HFFc6 (cell line): ENCODE measurements at regions not wholly inside any gene's neighbourhood (a gene's known extent, or its start where the extent isn't known, plus 50 kb on each side); places are given as distances from the start of the nearest gene placed in this dataset.
A peak's percentile ranks its signal among the peaks of the same experiment; 100 is the strongest.

ENCODE experiments used
- DNase-seq: peaks from one replicate; pipeline ENCODE4 v3.0.0-alpha.2; 2018
- H3K27ac Mint-ChIP-seq: 2 replicates; pipeline ENCODE4 v1.8.0; 2020; ENCODE audit warnings: mild to moderate bottlenecking, mixed read lengths
- H3K27me3 Mint-ChIP-seq: 2 replicates; pipeline ENCODE4 v1.8.0; 2021; ENCODE audit warnings: mild to moderate bottlenecking, moderate library complexity, mixed read lengths; ENCODE audit not compliant: insufficient read depth
- H3K36me3 Mint-ChIP-seq: 2 replicates; pipeline ENCODE4 v1.8.0; 2021; ENCODE audit warnings: low read depth, mixed read lengths
- H3K4me1 Mint-ChIP-seq: 2 replicates; pipeline ENCODE4 v1.8.0; 2020; ENCODE audit warnings: low read depth, mixed read lengths
- H3K4me3 Mint-ChIP-seq: 2 replicates; pipeline ENCODE4 v1.8.0; 2020; ENCODE audit warnings: mild to moderate bottlenecking, moderate library complexity, mixed read lengths
- H3K9me3 Mint-ChIP-seq: 2 replicates; pipeline ENCODE4 v1.8.0; 2020; ENCODE audit warnings: mild to moderate bottlenecking, mixed read lengths
- CTCF ChIP-seq: fragments of 200-600 bp; sonication (generic); IDR thresholded peaks from 2 replicates; pipeline ENCODE4 v1.5.0; 2021; ENCODE audit warnings: antibody characterized with exemption, mild to moderate bottlenecking

GRCh38 chr11:92330114-92330513, 105.5 kb downstream of the FAT3 start:
- Mint-ChIP-seq H3K36me3 (no peaks in the 10 kb centered on the region), H3K4me3 (no peak overlapping the region), H3K27me3 (no peaks in the 10 kb centered on the region; the same call in 1 of the 2 replicates), H3K9me3 (no peaks in the 10 kb centered on the region), H3K4me1 (peaks cover 21% of the 10 kb centered on the region), H3K27ac (no peak overlapping the region)
- DNase-seq, result no peak
- TF ChIP-seq CTCF, result no peak

GRCh38 chr11:92332986-92333385, 108.4 kb downstream of the FAT3 start:
- Mint-ChIP-seq H3K27me3 (no peaks in the 10 kb centered on the region; the same call in 1 of the 2 replicates), H3K36me3 (no peaks in the 10 kb centered on the region), H3K4me1 (peaks cover 21% of the 10 kb centered on the region), H3K9me3 (no peaks in the 10 kb centered on the region), H3K4me3 (no peak overlapping the region), H3K27ac (no peak overlapping the region; the same call in 1 of the 2 replicates)
- no peak for TF ChIP-seq CTCF
- peak; percentile 31 for DNase-seq

GRCh38 chr11:92340839-92341238, 116.2 kb downstream of the FAT3 start:
- H3K9me3 Mint-ChIP-seq, result peaks cover 15% of the 10 kb centered on the region
- peak; percentile 6 for DNase-seq
- H3K4me3 Mint-ChIP-seq, result no peak overlapping the region
- no peaks in the 10 kb centered on the region for H3K4me1 Mint-ChIP-seq
- H3K36me3 Mint-ChIP-seq, result no peaks in the 10 kb centered on the region
- peaks cover 7% of the 10 kb centered on the region for H3K27me3 Mint-ChIP-seq
- peak; percentile 70 for TF ChIP-seq CTCF
- H3K27ac Mint-ChIP-seq, result no peak overlapping the region

- TF ChIP-seq CTCF, result no peak
- Mint-ChIP-seq H3K27me3 (peaks cover 7% of the 10 kb centered on the region), H3K36me3 (no peaks in the 10 kb centered on the region), H3K27ac (no peak overlapping the region), H3K4me3 (no peak overlapping the region), H3K9me3 (peaks cover 15% of the 10 kb centered on the region), H3K4me1 (no peaks in the 10 kb centered on the region)
- DNase-seq, result no peak
These were observed 117.6 kb downstream of the FAT3 start for GRCh38 chr11:92342034-92342720.

- Mint-ChIP-seq H3K4me3 (no peak overlapping the region), H3K9me3 (peaks cover 15% of the 10 kb centered on the region), H3K36me3 (no peaks in the 10 kb centered on the region), H3K27ac (no peak overlapping the region), H3K4me1 (no peaks in the 10 kb centered on the region), H3K27me3 (peaks cover 7% of the 10 kb centered on the region)
- TF ChIP-seq CTCF, result peak; percentile 14; the same call in 1 of the 2 replicates
- no peak for DNase-seq
These were observed 118.3 kb downstream of the FAT3 start for GRCh38 chr11:92342886-92343285.
